T-cell (primary cell): ENCODE measurements at regions not wholly inside any gene's neighbourhood (a gene's known extent, or its start where the extent isn't known, plus 50 kb on each side); places are given as distances from the start of the nearest gene placed in this dataset.
A peak's percentile ranks its signal among the peaks of the same experiment; 100 is the strongest.

Experiments used
- ATAC-seq, 4 experiments: fragments of 200-7000 bp in 3 of 4; fragments of 150-1000 bp in 1 of 4; cut with Tn5 transposase; replicated peaks in 1 of 4; 1 replicate in 3 of 4; 2 replicates in 1 of 4; pipeline ENCODE4 v1.10.0; 2021; ENCODE audit warnings: moderate library complexity in 3 of 4, mild to moderate bottlenecking in 2 of 4, moderate number of reproducible peaks in 1 of 4
- CTCF ChIA-PET, 2 donors: fragments of 300-600 bp; sonication (Branson Sonifier 250); formaldehyde crosslinking; loops; one replicate each; lab custom pipeline; 2022; ENCODE audit warnings: antibody characterized with exemption in 2 of 2; lab: Charles Lee
- POLR2A ChIA-PET, 2 donors: fragments of 300-600 bp; sonication (Branson Sonifier 250); formaldehyde crosslinking; loops; one replicate each; lab custom pipeline; 2022; ENCODE audit warnings: antibody characterized with exemption in 2 of 2; lab: Charles Lee
- DNase-seq, 35 experiments: peaks; one replicate each; pipeline versions ENCODE4 v3.0.0 to v3.0.0-alpha.2; 2013 to 2023
- H3K27ac ChIP-seq: one replicate; pipeline ENCODE4 v1.5.1; 2013; ENCODE audit warnings: low read length
- H3K27me3 ChIP-seq, 2 experiments: replicated peaks in 1 of 2; 1 replicate in 1 of 2; 2 replicates in 1 of 2; pipeline versions ENCODE4 v1.6.1 to v1.7.0; 2013; ENCODE audit warnings: low read length in 1 of 2, mixed read lengths in 1 of 2; ENCODE audit not compliant: control insufficient read depth in 2 of 2, insufficient read depth in 2 of 2; ENCODE audit errors: extremely low read depth in 1 of 2
- H3K36me3 ChIP-seq, 2 donors: 1 replicate in 1 of 2; 2 replicates in 1 of 2; pipeline versions ENCODE4 v1.6.1 to v1.7.0; 2013; ENCODE audit warnings: low read length in 1 of 2; ENCODE audit not compliant: control insufficient read depth in 2 of 2, insufficient read depth in 1 of 2; ENCODE audit errors: extremely low read depth in 1 of 2
- H3K4me1 ChIP-seq, 2 experiments: 1 replicate in 1 of 2; 2 replicates in 1 of 2; pipeline versions ENCODE4 v1.6.1 to v1.7.0; 2013; ENCODE audit warnings: low read length in 2 of 2, mixed read lengths in 1 of 2; ENCODE audit not compliant: insufficient read depth in 2 of 2, control insufficient read depth in 1 of 2; ENCODE audit errors: extremely low read depth in 1 of 2
- H3K4me3 ChIP-seq, 2 donors: 1 replicate in 1 of 2; 2 replicates in 1 of 2; pipeline versions ENCODE4 v1.5.1 to v1.7.0; 2013; ENCODE audit warnings: mild to moderate bottlenecking in 2 of 2, low read length in 1 of 2, moderate library complexity in 1 of 2; ENCODE audit not compliant: control insufficient read depth in 1 of 2; ENCODE audit errors: extremely low read depth in 1 of 2
- H3K9me3 ChIP-seq: 2 replicates; pipeline ENCODE4 v1.7.0; 2013
- H3K27ac Mint-ChIP-seq, 2 donors: one replicate each; pipeline ENCODE4 v1.8.0; 2020 to 2021; ENCODE audit warnings: mild to moderate bottlenecking in 2 of 2, mixed read lengths in 2 of 2
- H3K27me3 Mint-ChIP-seq, 2 donors: one replicate each; pipeline ENCODE4 v1.8.0; 2021 to 2022; ENCODE audit warnings: mixed read lengths in 2 of 2
- H3K36me3 Mint-ChIP-seq: one replicate; pipeline ENCODE4 v1.8.0; 2021; ENCODE audit warnings: mixed read lengths
- H3K4me1 Mint-ChIP-seq, 3 donors: one replicate each; pipeline ENCODE4 v1.8.0; 2020 to 2022; ENCODE audit warnings: mixed read lengths in 3 of 3, mild to moderate bottlenecking in 1 of 3
- H3K4me3 Mint-ChIP-seq, 3 donors: one replicate each; pipeline ENCODE4 v1.8.0; 2020 to 2022; ENCODE audit warnings: mild to moderate bottlenecking in 3 of 3, mixed read lengths in 3 of 3, moderate library complexity in 3 of 3
- H3K9me3 Mint-ChIP-seq, 3 donors: one replicate each; pipeline ENCODE4 v1.8.0; 2020 to 2022; ENCODE audit warnings: mixed read lengths in 3 of 3
- WGBS: methylation state at CpG from one replicate; pipeline ENCODE4 v1.1.5; 2013; ENCODE audit warnings: missing lambda C conversion rate; ENCODE audit not compliant: insufficient coverage; 5-methylcytosine and 5-hydroxymethylcytosine counted together

DNA sequence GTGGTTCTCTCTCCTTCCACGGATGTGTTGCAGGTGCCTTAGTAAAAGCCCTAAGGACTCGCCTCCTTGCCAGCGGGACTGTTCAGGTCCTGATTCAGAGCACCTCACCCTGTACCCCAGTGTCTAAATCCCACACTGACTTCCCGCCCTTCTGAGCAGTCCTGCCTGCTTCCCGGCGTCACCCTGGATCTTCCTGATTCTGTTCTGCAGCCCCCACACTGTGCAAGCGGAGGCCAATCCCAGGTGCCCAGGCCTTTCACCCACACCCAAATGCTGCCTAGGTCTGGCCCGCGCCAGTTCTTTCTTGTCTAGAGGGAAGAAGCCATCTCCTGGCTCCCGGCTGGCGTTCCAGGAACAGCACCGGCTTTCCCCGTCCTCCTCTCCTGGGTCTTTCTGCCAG is 95.9 kb upstream of the GALNT2 start:
- Mint-ChIP-seq H3K36me3 (no peaks in the 10 kb centered on the region), H3K27me3 (peaks cover 10 to 25% of the 10 kb centered on the region in 2 donors), H3K27ac (no peak overlapping the region), H3K4me1 (peaks cover 0 to 10% (median 4%) of the 10 kb centered on the region in 3 donors), H3K9me3 (peaks cover 10 to 13% (median 10%) of the 10 kb centered on the region in 3 donors), H3K4me3 (peak overlapping the region in 1 of 3 donors; percentile 11)
- POLR2A ChIA-PET = no interaction called here
- H3K27ac ChIP-seq = no peak overlapping the region
- H3K4me1 ChIP-seq = peaks cover 0 to 2% of the 10 kb centered on the region in 2 experiments
- ATAC-seq = no peak
- 95% methylated on average over 13 of the region's 13 CpGs for WGBS
- DNase-seq = no peak
- no peaks in the 10 kb centered on the region for H3K36me3 ChIP-seq
- H3K9me3 ChIP-seq = no peaks in the 10 kb centered on the region
- H3K4me3 ChIP-seq = no peak overlapping the region
- CTCF ChIA-PET = no interaction called here
- H3K27me3 ChIP-seq = peaks cover 0 to 11% of the 10 kb centered on the region in 2 experiments

DNA sequence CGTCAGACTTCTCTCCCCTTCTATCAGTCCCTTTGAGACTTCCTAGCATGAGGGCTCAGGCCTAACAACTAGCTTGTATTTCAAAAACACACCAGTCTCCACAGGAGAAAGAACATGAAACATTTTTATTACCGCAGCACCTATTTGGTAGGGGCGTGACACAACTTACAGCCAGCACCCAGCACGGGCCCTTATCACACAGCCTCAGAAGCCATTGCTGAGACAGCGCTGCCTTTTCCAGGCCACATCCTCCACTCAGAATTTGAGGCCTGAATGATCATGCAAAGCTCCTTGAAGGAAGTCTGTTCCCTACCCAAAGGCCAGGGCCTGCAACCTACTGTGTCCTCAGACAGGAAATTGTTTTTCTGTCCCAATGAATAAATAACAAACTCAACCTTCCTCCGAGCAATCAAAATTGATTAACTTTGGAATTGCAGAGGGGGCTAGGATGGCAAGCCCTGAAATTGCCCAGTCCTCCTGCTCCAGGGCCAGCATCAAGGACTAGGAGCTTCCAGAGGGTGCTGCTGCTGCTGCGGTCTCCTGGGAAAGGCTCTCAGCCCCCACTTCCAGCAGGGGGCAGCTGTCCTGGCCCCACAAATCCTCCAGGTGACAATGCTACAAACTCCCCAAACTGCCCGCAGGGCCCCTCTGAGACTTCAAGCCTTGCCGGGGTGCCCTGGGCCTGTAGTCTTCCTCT is 94.3 kb upstream of the GALNT2 start:
- H3K27me3 Mint-ChIP-seq = peaks cover 10 to 15% of the 10 kb centered on the region in 2 donors
- H3K4me3 Mint-ChIP-seq = no peak overlapping the region
- H3K4me1 Mint-ChIP-seq = peaks cover 0 to 10% (median 4%) of the 10 kb centered on the region in 3 donors
- H3K36me3 Mint-ChIP-seq = no peaks in the 10 kb centered on the region
- Histone ChIP-seq H3K36me3 (no peaks in the 10 kb centered on the region), H3K27me3 (peaks cover 0 to 11% of the 10 kb centered on the region in 2 experiments), H3K4me1 (peaks cover 0 to 2% of the 10 kb centered on the region in 2 experiments), H3K9me3 (no peaks in the 10 kb centered on the region), H3K27ac (no peak overlapping the region), H3K4me3 (no peak overlapping the region)
- CTCF ChIA-PET = no interaction called here
- ATAC-seq = no peak
- H3K27ac Mint-ChIP-seq = no peak overlapping the region
- peak in 1 of 35 experiments; percentile 11 for DNase-seq
- peaks cover 10 to 17% (median 17%) of the 10 kb centered on the region in 3 donors for H3K9me3 Mint-ChIP-seq
- 87% methylated on average over 8 of the region's 9 CpGs for WGBS
- POLR2A ChIA-PET = no interaction called here

DNA sequence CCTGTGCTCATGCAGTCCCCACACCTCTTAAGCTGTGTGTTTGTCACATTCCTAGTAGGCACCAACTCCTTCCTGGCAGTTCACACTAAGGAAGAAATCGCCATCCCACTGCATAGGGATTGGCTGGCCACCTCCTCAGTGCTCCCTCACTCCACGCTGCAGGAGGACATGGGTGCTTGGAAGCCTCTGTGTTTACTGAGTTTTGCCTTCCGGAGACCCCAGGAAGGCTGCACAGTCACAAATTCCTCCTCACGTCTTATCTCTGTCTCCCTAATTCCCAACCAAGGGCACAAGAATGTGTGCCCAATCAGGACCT is 93.8 kb upstream of the GALNT2 start:
- ATAC-seq (no peak), DNase-seq (no peak)
- Mint-ChIP-seq H3K9me3 (peaks cover 10 to 17% (median 17%) of the 10 kb centered on the region in 3 donors), H3K4me3 (no peak overlapping the region), H3K27me3 (peaks cover 10 to 11% of the 10 kb centered on the region in 2 donors), H3K27ac (no peak overlapping the region), H3K4me1 (peaks cover 0 to 10% (median 4%) of the 10 kb centered on the region in 3 donors), H3K36me3 (no peaks in the 10 kb centered on the region)
- no peak overlapping the region for H3K4me3 ChIP-seq
- H3K36me3 ChIP-seq = no peaks in the 10 kb centered on the region
- H3K27ac ChIP-seq = no peak overlapping the region
- H3K9me3 ChIP-seq = no peaks in the 10 kb centered on the region
- CTCF ChIA-PET = no interaction called here
- peaks cover 0 to 11% of the 10 kb centered on the region in 2 experiments for H3K27me3 ChIP-seq
- POLR2A ChIA-PET = no interaction called here
- 90% methylated on average over 4 of the region's 4 CpGs for WGBS
- H3K4me1 ChIP-seq = peaks cover 0 to 2% of the 10 kb centered on the region in 2 experiments

DNA sequence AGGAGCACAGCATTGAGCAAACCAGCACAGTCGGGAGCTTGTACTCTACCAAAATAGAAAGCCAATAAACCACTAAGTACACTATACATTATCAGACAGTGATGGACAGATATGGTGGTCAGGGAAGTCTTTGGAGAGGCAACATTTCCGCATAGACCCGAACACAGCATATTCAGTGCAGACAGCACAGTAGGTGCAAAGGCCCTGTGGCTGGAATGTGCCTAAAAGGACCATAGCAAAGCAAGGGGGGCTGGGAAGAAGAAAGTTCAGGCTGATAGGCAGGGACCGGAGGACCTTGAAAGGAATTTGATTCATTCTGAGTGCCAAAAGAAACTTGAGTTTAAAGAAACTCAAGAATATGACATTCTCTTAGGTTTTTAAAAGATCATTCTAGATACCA is 92.0 kb upstream of the GALNT2 start:
- Mint-ChIP-seq H3K27me3 (peaks cover 10 to 13% of the 10 kb centered on the region in 2 donors), H3K36me3 (no peaks in the 10 kb centered on the region), H3K27ac (no peak overlapping the region), H3K4me3 (no peak overlapping the region), H3K9me3 (peaks cover 10 to 17% (median 17%) of the 10 kb centered on the region in 3 donors), H3K4me1 (peaks cover 0 to 7% (median 4%) of the 10 kb centered on the region in 3 donors)
- Histone ChIP-seq H3K27ac (no peak overlapping the region), H3K4me3 (no peak overlapping the region), H3K27me3 (peaks cover 0 to 11% of the 10 kb centered on the region in 2 experiments), H3K9me3 (no peaks in the 10 kb centered on the region), H3K4me1 (peaks cover 0 to 2% of the 10 kb centered on the region in 2 experiments), H3K36me3 (no peaks in the 10 kb centered on the region)
- DNase-seq (no peak), ATAC-seq (no peak)
- 100% methylated on average over 1 of the region's 4 CpGs for WGBS
- ChIA-PET CTCF (no interaction called here), POLR2A (no interaction called here)

DNA sequence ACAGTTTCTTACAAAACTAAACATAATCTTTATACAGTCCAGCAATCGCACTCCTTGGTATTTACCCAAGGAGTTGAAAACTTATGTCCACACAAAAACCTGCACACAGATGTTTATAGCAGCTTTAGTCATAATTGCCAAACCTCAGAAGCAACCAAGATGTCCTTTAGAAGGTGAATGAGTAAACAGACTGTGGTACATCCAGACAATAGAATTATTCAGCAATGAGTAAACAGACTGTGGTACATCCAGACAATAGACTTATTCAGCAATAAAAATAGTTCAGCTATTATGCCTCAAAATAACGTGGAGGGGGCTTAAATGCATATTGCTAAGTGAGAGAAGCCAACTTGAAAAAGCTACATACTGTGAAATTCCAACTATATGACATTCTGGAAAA is 87.0 kb upstream of the GALNT2 start:
- Mint-ChIP-seq H3K4me1 (no peaks in the 10 kb centered on the region), H3K36me3 (no peaks in the 10 kb centered on the region), H3K9me3 (peaks cover 6 to 15% (median 15%) of the 10 kb centered on the region in 3 donors), H3K27me3 (peaks cover 10 to 15% of the 10 kb centered on the region in 2 donors), H3K27ac (no peak overlapping the region), H3K4me3 (no peak overlapping the region)
- no peak overlapping the region for H3K4me3 ChIP-seq
- H3K27ac ChIP-seq = no peak overlapping the region
- CTCF ChIA-PET = no interaction called here
- no peaks in the 10 kb centered on the region for H3K27me3 ChIP-seq
- DNase-seq (no peak), ATAC-seq (no peak)
- no peaks in the 10 kb centered on the region for H3K9me3 ChIP-seq
- POLR2A ChIA-PET = no interaction called here
- no peaks in the 10 kb centered on the region for H3K4me1 ChIP-seq
- WGBS = no CpG with 5 or more reads among the region's 2 CpGs
- no peaks in the 10 kb centered on the region for H3K36me3 ChIP-seq

DNA sequence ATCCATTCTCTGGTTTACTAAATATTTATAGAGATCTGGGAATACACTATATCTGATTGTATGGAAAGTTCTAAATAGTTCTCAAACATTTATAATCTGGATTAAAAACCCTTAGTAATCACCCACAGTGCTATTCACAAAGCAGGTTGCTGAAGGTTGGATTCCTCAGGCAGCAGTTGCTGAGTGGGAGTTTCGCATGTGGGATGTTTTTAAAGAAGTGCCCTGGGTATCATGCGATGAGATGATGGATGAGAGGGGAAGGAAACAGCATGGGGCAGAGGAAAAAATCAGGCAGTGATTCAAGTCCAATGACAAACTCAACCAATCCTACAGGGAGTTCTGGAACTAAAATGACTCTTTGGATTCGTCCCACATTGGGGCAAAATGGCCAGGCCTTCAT is 85.3 kb upstream of the GALNT2 start:
- Histone ChIP-seq H3K27ac (no peak overlapping the region), H3K9me3 (no peaks in the 10 kb centered on the region), H3K27me3 (no peaks in the 10 kb centered on the region), H3K36me3 (no peaks in the 10 kb centered on the region), H3K4me3 (no peak overlapping the region), H3K4me1 (no peaks in the 10 kb centered on the region)
- H3K9me3 Mint-ChIP-seq = peaks cover 0 to 5% (median 3%) of the 10 kb centered on the region in 3 donors
- peaks cover 0 to 3% (median 0%) of the 10 kb centered on the region in 3 donors for H3K4me1 Mint-ChIP-seq
- ATAC-seq = no peak
- no peak for DNase-seq
- no peaks in the 10 kb centered on the region for H3K36me3 Mint-ChIP-seq
- H3K4me3 Mint-ChIP-seq = no peak overlapping the region
- peaks cover 4 to 6% of the 10 kb centered on the region in 2 donors for H3K27me3 Mint-ChIP-seq
- WGBS = no CpG with 5 or more reads among the region's 3 CpGs
- ChIA-PET CTCF (no interaction called here), POLR2A (no interaction called here)
- no peak overlapping the region for H3K27ac Mint-ChIP-seq
